Vagina (tissue), 2 donors: ENCODE measurements at regions not wholly inside any gene's neighbourhood (a gene's known extent, or its start where the extent isn't known, plus 50 kb on each side); places are given as distances from the start of the nearest gene placed in this dataset.

Experiments
- DNase-seq, 2 donors: peaks; one replicate each; pipeline ENCODE4 v3.0.0-alpha.2; 2017; ENCODE audit errors: extremely low spot score in 2 of 2
- H3K27ac ChIP-seq: fragments of 200-600 bp; sonication (generic); one replicate; pipeline ENCODE4 v1.5.1; 2019
- H3K27me3 ChIP-seq: fragments of 200-600 bp; sonication (generic); one replicate; pipeline ENCODE4 v1.5.1; 2019
- H3K36me3 ChIP-seq, 2 donors: fragments of 200-600 bp; sonication (generic); one replicate each; pipeline ENCODE4 v1.5.1; 2017 to 2019
- H3K4me1 ChIP-seq: fragments of 200-600 bp; sonication (generic); one replicate; pipeline ENCODE4 v1.5.1; 2019
- H3K4me3 ChIP-seq, 2 donors: fragments of 200-600 bp; sonication (generic); 1 replicate in 1 of 2; 2 replicates in 1 of 2; pipeline ENCODE4 v1.5.1; 2016 to 2019
- H3K9me3 ChIP-seq: fragments of 200-600 bp; sonication (generic); one replicate; pipeline ENCODE4 v1.5.1; 2019
- CTCF ChIP-seq, 3 experiments: fragments of 450-650 bp in 2 of 3; fragments of 200-600 bp in 1 of 3; sonication (generic) in 1 of 3; IDR thresholded peaks; one replicate each; pipeline ENCODE4 v1.5.1; 2017 to 2019; ENCODE audit warnings: antibody characterized with exemption in 3 of 3, mild to moderate bottlenecking in 2 of 3, moderate library complexity in 2 of 3
- POLR2A ChIP-seq, 2 donors: fragments of 450-650 bp; IDR thresholded peaks; one replicate each; pipeline ENCODE4 v1.6.1; 2017; ENCODE audit warnings: antibody characterized with exemption in 2 of 2, mild to moderate bottlenecking in 2 of 2, moderate library complexity in 2 of 2
- POLR2AphosphoS5 ChIP-seq, 2 donors: sonication (generic); formaldehyde crosslinking; IDR thresholded peaks; one replicate each; pipeline ENCODE4 v1.9.0; 2017; ENCODE audit warnings: antibody characterized with exemption in 2 of 2, mild to moderate bottlenecking in 2 of 2, low read depth in 1 of 2; ENCODE audit not compliant: insufficient read depth in 1 of 2
- intact Hi-C: fragments of 100-400 bp; cut with DNase I; formaldehyde crosslinking; loops from one replicate; pipeline ENCODE4 v1.15.1; 2023

DNA sequence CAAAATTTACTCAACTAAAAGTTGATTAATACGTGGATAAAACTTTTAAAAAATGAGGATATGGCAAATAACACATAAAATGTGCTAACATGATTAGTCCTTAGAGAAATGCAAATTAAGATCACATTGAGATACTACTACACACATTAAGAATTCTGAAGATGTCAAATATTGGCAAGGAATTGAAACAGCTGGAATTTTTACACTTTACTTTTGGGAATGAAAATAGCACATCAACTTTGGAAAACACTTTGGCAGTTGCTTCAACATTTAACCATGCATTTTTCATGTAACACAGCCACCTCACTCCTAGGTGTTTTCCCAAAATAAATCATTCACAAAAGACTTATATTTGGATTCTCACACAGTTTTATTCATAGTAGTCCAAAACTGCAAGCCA is 687.9 kb upstream of the SETBP1 start:
- TF ChIP-seq POLR2AphosphoS5 (IDR thresholded peaks at IDR 0.05; ENCODE audit: insufficient read depth in 1 of 2, low read depth in 1 of 2) (no peak), CTCF (IDR thresholded peaks at IDR 0.05) (no peak), POLR2A (IDR thresholded peaks at IDR 0.05) (no peak)
- Histone ChIP-seq H3K36me3 (no peaks in the 10 kb centered on the region), H3K4me1 (no peaks in the 10 kb centered on the region), H3K27me3 (no peaks in the 10 kb centered on the region), H3K27ac (no peak overlapping the region), H3K4me3 (no peak overlapping the region), H3K9me3 (no peaks in the 10 kb centered on the region)
- intact Hi-C loops: no loop called here
- DNase-seq: no peak

DNA sequence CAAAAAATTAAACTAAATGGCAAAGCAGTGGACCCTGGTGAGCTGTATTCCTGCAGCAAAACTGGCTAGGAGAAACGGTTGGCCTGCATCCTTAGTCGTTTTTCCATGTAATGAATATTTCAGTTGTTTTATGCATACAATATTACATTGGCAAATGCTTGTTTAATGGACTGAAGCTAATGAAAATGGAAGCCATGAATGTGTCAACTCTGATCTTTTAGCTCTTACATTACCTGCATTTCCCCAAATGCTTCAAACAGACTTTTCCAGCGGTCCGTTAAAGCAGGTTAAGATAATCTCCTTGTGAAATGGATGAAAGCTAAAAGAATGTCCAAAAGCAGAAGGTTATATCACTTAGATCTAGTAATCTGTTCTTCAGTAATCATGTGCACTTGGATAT is 686.3 kb upstream of the SETBP1 start:
- H3K27ac ChIP-seq: no peak overlapping the region
- H3K36me3 ChIP-seq: no peaks in the 10 kb centered on the region
- no peak overlapping the region for H3K4me3 ChIP-seq
- H3K4me1 ChIP-seq: no peaks in the 10 kb centered on the region
- no peak for DNase-seq
- no peaks in the 10 kb centered on the region for H3K9me3 ChIP-seq
- intact Hi-C loops: no loop called here
- TF ChIP-seq POLR2AphosphoS5 (IDR thresholded peaks at IDR 0.05; ENCODE audit: insufficient read depth in 1 of 2, low read depth in 1 of 2) (no peak), CTCF (IDR thresholded peaks at IDR 0.05) (no peak), POLR2A (IDR thresholded peaks at IDR 0.05) (no peak)
- H3K27me3 ChIP-seq: no peaks in the 10 kb centered on the region

- Histone ChIP-seq H3K27me3 (no peaks in the 10 kb centered on the region), H3K4me1 (no peaks in the 10 kb centered on the region), H3K9me3 (no peaks in the 10 kb centered on the region), H3K36me3 (no peaks in the 10 kb centered on the region), H3K4me3 (no peak overlapping the region), H3K27ac (no peak overlapping the region)
- no peak for DNase-seq
- no peak for TF ChIP-seq CTCF (IDR thresholded peaks at IDR 0.05)
- no peak for TF ChIP-seq POLR2A (IDR thresholded peaks at IDR 0.05)
- no peak for TF ChIP-seq POLR2AphosphoS5 (IDR thresholded peaks at IDR 0.05; ENCODE audit: insufficient read depth in 1 of 2, low read depth in 1 of 2)
- intact Hi-C loops: no loop called here
These were observed 666.8 kb upstream of the SETBP1 start for GRCh38 chr18:44013871-44014270.

GRCh38 chr18:44025421-44025820 is 655.3 kb upstream of the SETBP1 start:
- Histone ChIP-seq H3K36me3 (no peaks in the 10 kb centered on the region), H3K27ac (no peak overlapping the region), H3K4me3 (no peak overlapping the region), H3K27me3 (no peaks in the 10 kb centered on the region), H3K9me3 (no peaks in the 10 kb centered on the region), H3K4me1 (no peaks in the 10 kb centered on the region)
- DNase-seq: no peak
- intact Hi-C loops: no loop called here
- TF ChIP-seq POLR2AphosphoS5 (IDR thresholded peaks at IDR 0.05; ENCODE audit: insufficient read depth in 1 of 2, low read depth in 1 of 2) (no peak), CTCF (IDR thresholded peaks at IDR 0.05) (no peak), POLR2A (IDR thresholded peaks at IDR 0.05) (no peak)

- TF ChIP-seq POLR2A (IDR thresholded peaks at IDR 0.05) (no peak), POLR2AphosphoS5 (IDR thresholded peaks at IDR 0.05; ENCODE audit: insufficient read depth in 1 of 2, low read depth in 1 of 2) (no peak), CTCF (IDR thresholded peaks at IDR 0.05) (no peak)
- H3K4me1 ChIP-seq: no peaks in the 10 kb centered on the region
- intact Hi-C loops: no loop called here
- no peak overlapping the region for H3K27ac ChIP-seq
- H3K9me3 ChIP-seq: no peaks in the 10 kb centered on the region
- no peak overlapping the region for H3K4me3 ChIP-seq
- no peaks in the 10 kb centered on the region for H3K27me3 ChIP-seq
- H3K36me3 ChIP-seq: no peaks in the 10 kb centered on the region
- DNase-seq: no peak
These were observed 652.6 kb upstream of the SETBP1 start for GRCh38 chr18:44028109-44028508.
